GM10248 (cell line): ENCODE measurements at regions not wholly inside any gene's neighbourhood (a gene's known extent, or its start where the extent isn't known, plus 50 kb on each side); places are given as distances from the start of the nearest gene placed in this dataset.

Experiments
- CTCF ChIA-PET: fragments of 300-600 bp; sonication (Branson Sonifier 250); formaldehyde crosslinking; extraction: SDS; loops from one replicate; lab custom pipeline; 2021; ENCODE audit warnings: antibody characterized with exemption; lab: Yijun Ruan, JAX
- POLR2A ChIA-PET: fragments of 350-650 bp; sonication (Branson Sonifier 250); formaldehyde crosslinking; extraction: SDS; loops from one replicate; lab custom pipeline; 2020; ENCODE audit warnings: antibody characterized with exemption; lab: Yijun Ruan, JAX
- DNase-seq: peaks from one replicate; pipeline ENCODE4 v3.0.0; 2012; ENCODE audit errors: extremely low spot score
- CTCF ChIP-seq: IDR thresholded peaks from 2 replicates; pipeline ENCODE4 v1.5.1; 2012; ENCODE audit warnings: mild to moderate bottlenecking, low read depth; ENCODE audit errors: extremely low read depth, missing control alignments, control extremely low read depth

DNA sequence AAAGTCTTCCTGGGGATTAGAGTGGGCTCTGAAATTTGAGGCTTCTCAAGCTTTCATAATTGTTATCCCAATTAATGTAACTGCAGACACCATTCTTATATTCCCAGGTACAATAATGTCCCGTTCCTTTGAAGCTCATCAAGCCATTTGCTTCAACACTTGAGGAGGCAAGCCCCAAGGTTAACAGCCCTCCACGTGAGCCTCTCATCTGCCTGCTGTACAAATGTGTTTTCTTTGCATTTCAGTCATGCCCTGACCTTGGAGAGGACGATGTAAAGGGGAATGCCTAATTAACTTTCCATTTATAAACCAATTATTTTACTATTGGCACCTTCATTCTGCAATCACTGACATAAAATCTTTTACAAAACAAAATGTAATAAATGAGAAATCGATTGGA is 106.3 kb downstream of the SETD4 start:
- TF ChIP-seq CTCF = no peak
- CTCF ChIA-PET = no interaction called here
- DNase-seq = no peak
- POLR2A ChIA-PET = no interaction called here

DNA sequence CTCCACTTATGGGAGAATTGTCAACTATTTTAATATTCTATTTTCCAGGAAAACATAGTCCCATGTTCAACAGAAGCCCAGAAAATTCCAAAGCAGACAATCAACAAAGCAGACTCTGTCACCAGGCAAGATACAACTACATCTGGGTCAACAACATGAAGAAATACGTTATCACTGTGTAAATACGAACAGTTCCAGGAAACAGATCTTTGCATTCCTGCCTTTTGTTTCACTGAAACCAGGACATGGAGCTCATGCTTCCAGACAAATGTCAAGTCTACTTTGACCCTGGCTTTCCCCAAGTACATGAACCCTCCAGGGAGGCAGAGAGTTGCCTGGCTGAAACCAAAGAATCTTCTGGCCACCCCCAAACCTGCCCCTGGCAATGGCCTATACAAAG is 106.7 kb downstream of the SETD4 start:
- no peak for DNase-seq
- TF ChIP-seq CTCF = no peak
- CTCF ChIA-PET = no interaction called here
- POLR2A ChIA-PET = no interaction called here

DNA sequence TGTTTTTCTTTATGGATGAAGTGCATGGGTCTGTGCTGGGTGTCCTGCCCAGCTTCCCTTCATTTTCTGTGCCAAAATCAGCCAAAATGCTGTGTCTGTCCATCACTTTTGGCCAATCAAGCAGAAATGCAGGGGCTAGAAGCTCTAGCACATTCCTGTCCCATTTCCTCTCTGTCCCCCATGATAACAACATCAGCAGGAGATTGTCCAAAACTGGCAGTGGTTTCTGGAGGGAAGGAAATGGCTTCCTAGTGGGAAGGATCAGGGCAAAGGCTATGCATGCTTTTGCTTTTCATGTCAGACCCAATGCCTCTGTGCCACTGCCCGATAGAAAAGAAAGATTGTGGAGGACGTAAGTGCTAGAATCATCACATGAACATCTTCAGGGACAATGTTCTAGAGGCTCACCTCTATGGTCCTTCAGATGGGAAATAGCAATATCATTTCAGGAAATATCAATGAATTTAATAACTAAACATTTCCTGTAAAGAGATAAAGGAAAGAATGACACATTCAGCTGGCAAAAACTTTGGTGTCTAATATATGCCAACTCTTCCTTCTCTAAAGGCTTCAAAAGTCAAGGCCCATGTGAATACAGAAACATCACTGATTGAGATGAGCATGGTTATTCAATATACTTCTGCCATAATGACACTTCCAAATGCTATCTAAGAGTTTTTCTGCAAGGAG is 107.5 kb downstream of the SETD4 start:
- ChIA-PET CTCF (no interaction called here), POLR2A (no interaction called here)
- DNase-seq = no peak
- TF ChIP-seq CTCF = no peak

DNA sequence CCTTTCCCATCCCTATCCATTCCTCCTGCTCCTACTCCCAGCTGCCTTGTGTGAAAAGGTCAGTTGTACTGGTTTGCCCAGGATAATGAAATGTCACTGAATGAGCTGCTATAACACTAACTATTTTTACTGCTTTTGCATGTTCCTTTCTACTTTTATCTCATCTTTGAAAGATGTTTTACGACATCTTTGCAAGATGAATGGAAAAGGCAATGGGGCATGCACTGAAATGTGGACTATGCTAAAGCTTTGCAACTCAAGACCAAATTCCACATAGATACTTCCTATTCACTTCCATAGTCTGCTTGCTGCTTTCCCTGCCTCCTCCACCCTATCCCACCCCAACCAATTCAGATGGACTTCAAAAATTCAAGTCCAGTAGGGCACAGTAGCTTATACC is 111.3 kb downstream of the SETD4 start:
- ChIA-PET POLR2A (no interaction called here), CTCF (interaction anchor here (0.6 to 1.2 kb wide), 5 partner anchors 9 to 157 kb away, joined by 3 to 4 read pairs (median 3); no protein-coding TSS in a partner anchor)
- TF ChIP-seq CTCF = no peak
- no peak for DNase-seq

DNA sequence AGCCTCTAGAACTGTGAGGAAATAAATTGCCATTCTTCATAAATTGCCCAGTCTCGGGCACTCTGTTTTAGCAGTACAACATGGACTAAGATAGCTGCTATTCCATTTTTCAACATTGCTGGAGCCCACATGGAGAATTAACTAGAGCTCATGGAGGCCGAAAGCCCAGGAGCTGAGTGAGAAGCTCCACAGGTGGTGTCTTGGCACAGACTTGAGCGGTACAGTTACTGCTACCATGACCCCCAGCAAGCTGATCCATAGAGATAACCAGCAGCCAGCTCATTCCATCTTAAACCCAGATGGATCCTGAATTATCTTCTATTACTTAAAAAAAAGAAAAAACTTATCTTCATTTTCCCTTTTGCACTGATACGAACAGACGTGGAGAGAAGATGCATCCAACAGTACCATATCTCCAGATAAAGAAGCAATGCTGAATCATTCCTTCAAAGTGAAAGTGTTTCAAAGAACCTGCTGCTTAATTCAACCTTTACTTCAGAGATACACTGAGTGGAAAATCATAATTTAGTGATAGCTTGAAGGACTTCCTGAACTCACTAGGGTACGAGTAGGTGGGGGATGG is 115.1 kb downstream of the SETD4 start:
- no peak for DNase-seq
- TF ChIP-seq CTCF = no peak
- ChIA-PET CTCF (interaction anchor here (1.0 to 1.7 kb wide), 2 partner anchors 13 to 27 kb away, joined by 3 to 4 read pairs; no protein-coding TSS in a partner anchor), POLR2A (no interaction called here)

DNA sequence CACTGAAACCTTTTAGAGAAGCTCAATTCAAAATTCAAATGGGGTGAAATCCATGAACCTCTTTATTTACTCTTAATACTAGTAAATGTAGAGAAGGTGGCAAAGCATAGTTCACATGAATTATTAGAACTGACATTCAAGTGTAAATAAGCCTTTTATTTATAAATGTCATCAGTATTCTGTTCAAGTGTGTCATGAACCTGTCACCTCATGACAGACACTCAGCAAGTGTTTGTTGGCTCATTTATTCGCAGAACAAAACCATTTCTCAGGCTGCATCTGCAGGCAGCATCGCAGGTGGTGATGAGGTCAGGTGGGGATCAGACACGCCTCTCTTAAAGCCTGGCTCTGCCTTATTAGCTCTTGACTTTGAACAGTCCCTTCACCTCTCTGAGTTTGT is 116.6 kb downstream of the SETD4 start:
- TF ChIP-seq CTCF = no peak
- POLR2A ChIA-PET = no interaction called here
- CTCF ChIA-PET = no interaction called here
- no peak for DNase-seq
